ENCODE measurements at regions not wholly inside any gene's neighbourhood (a gene's known extent, or its start where the extent isn't known, plus 50 kb on each side); places are given as distances from the start of the nearest gene placed in this dataset.

DNA sequence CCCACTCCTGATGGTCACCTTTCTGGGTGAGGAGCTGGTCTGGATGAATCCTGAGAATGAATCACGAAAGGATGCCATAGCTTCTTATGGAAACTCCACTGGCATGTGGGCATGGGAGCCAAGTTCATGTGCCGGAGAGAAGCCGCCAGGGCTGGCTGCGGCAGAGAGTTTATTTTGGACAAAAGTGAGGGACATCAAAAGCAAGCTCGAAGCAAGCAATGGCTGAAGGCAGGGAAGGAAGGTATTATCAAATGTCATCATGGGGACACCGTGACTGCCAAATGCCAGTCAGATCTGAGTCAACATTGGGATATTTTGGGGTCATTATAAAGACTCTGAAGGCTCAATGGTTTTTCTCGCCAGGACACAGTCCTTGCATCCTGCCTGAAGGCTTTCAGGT is 249.1 kb downstream of the QKI start:
- no peak overlapping the region for H3K27ac ChIP-seq (ENCODE audit: low read length)
- TF ChIP-seq MXI1 (conservative IDR thresholded peaks at IDR 0.05; ENCODE audit: poor library complexity, severe bottlenecking) (no peak), SMC3 (conservative IDR thresholded peaks at IDR 0.05; ENCODE audit: poor library complexity) (no peak), EP300 (conservative IDR thresholded peaks at IDR 0.05; ENCODE audit: poor library complexity, severe bottlenecking) (no peak), EZH2 (IDR thresholded peaks at IDR 0.05; ENCODE audit: borderline replicate concordance, insufficient read depth, low read length, poor library complexity, severe bottlenecking) (no peak), REST (IDR thresholded peaks at IDR 0.05; ENCODE audit: borderline replicate concordance) (no peak), TAF1 (IDR thresholded peaks at IDR 0.05; ENCODE audit: low read depth) (no peak), POLR2AphosphoS5 (IDR thresholded peaks at IDR 0.05) (no peak), CTCF (IDR thresholded peaks at IDR 0.05; ENCODE audit: poor library complexity, severe bottlenecking) (no peak), RAD21 (conservative IDR thresholded peaks at IDR 0.05) (no peak)
- no peak overlapping the region for H2AFZ ChIP-seq (ENCODE audit: low read depth, low read length)

GRCh38 chr6:163662604-163663225 is 248.2 kb downstream of the QKI start:
- Histone ChIP-seq H3K79me2 (replicated peaks; ENCODE audit: insufficient read depth, low read length) (no peaks in the 10 kb centered on the region), H2AFZ (ENCODE audit: low read depth, low read length) (no peak overlapping the region), H3K36me3 (ENCODE audit: insufficient read depth, low read length) (no peaks in the 10 kb centered on the region), H3K4me3 (ENCODE audit: low read length) (no peak overlapping the region), H3F3A (ENCODE audit: insufficient read depth, low read length, poor library complexity, severe bottlenecking) (no peaks in the 10 kb centered on the region), H3K4me2 (ENCODE audit: low read length) (no peak overlapping the region), H3K9ac (ENCODE audit: low read length) (no peak overlapping the region), H3K9me2 (ENCODE audit: insufficient read depth, low read length) (no peaks in the 10 kb centered on the region), H3K27me3 (ENCODE audit: insufficient read depth, low read depth, low read length) (no peaks in the 10 kb centered on the region), H4K20me1 (ENCODE audit: insufficient read depth) (no peaks in the 10 kb centered on the region), H3K9me3 (ENCODE audit: low read length) (no peaks in the 10 kb centered on the region), H3K27ac (ENCODE audit: low read length) (no peak overlapping the region)
- TF ChIP-seq POLR2AphosphoS5 (IDR thresholded peaks at IDR 0.05) (no peak), MXI1 (conservative IDR thresholded peaks at IDR 0.05; ENCODE audit: poor library complexity, severe bottlenecking) (no peak), CTCF (IDR thresholded peaks at IDR 0.05; ENCODE audit: poor library complexity, severe bottlenecking) (no peak)

More for the DNA sequence above, 249.1 kb downstream of the QKI start:
- no peaks in the 10 kb centered on the region for H3K36me3 ChIP-seq (ENCODE audit: insufficient read depth, low read length)
- H3K9ac ChIP-seq (ENCODE audit: low read length), result no peak overlapping the region
- no peaks in the 10 kb centered on the region for H3F3A ChIP-seq (ENCODE audit: insufficient read depth, low read length, poor library complexity, severe bottlenecking)
- H3K27me3 ChIP-seq (ENCODE audit: insufficient read depth, low read depth, low read length), result no peaks in the 10 kb centered on the region
- no peaks in the 10 kb centered on the region for H3K9me2 ChIP-seq (ENCODE audit: insufficient read depth, low read length)
- no peak overlapping the region for H3K4me3 ChIP-seq (ENCODE audit: low read length)
- H3K9me3 ChIP-seq (ENCODE audit: low read length), result no peaks in the 10 kb centered on the region
- H3K79me2 ChIP-seq (replicated peaks; ENCODE audit: insufficient read depth, low read length), result no peaks in the 10 kb centered on the region
- H4K20me1 ChIP-seq (ENCODE audit: insufficient read depth), result no peaks in the 10 kb centered on the region
- no peak overlapping the region for H3K4me2 ChIP-seq (ENCODE audit: low read length)

Data from neural cell (in vitro differentiated cells).